CD14-positive monocyte (primary cell): ENCODE measurements at regions not wholly inside any gene's neighbourhood (a gene's known extent, or its start where the extent isn't known, plus 50 kb on each side); places are given as distances from the start of the nearest gene placed in this dataset.

ENCODE experiments used
- DNase-seq, 3 donors: peaks; one replicate each; pipeline ENCODE4 v3.0.0-alpha.2; 2011 to 2022
- H2AFZ ChIP-seq: 2 replicates; pipeline ENCODE4 v1.6.0; 2012; ENCODE audit warnings: mild to moderate bottlenecking, low read depth, low read length, inconsistent platforms; ENCODE audit not compliant: insufficient read depth, poor library complexity, severe bottlenecking
- H3K27ac ChIP-seq, 2 donors: 1 replicate in 1 of 2; 2 replicates in 1 of 2; pipeline ENCODE4 v1.5.1; 2012 to 2013; ENCODE audit warnings: low read length in 2 of 2, control low read depth in 1 of 2, inconsistent platforms in 1 of 2, low read depth in 1 of 2, mild to moderate bottlenecking in 1 of 2
- H3K27me3 ChIP-seq, 2 donors: one replicate each; pipeline versions ENCODE4 v1.6.0 to v1.6.1; 2011 to 2013; ENCODE audit warnings: low read length in 2 of 2; ENCODE audit not compliant: control insufficient read depth in 2 of 2, insufficient read depth in 2 of 2
- H3K36me3 ChIP-seq, 2 donors: replicated peaks in 1 of 2; 1 replicate in 1 of 2; 2 replicates in 1 of 2; pipeline versions ENCODE4 v1.5.1 to v1.6.1; 2012 to 2013; ENCODE audit warnings: low read length in 2 of 2, control low read depth in 1 of 2, inconsistent platforms in 1 of 2, mild to moderate bottlenecking in 1 of 2; ENCODE audit not compliant: insufficient read depth in 2 of 2, control insufficient read depth in 1 of 2
- H3K4me1 ChIP-seq, 2 donors: 1 replicate in 1 of 2; 2 replicates in 1 of 2; pipeline versions ENCODE4 v1.5.1 to v1.6.1; 2012 to 2013; ENCODE audit warnings: low read length in 2 of 2, control low read depth in 1 of 2, inconsistent platforms in 1 of 2, mild to moderate bottlenecking in 1 of 2, moderate library complexity in 1 of 2; ENCODE audit not compliant: insufficient read depth in 2 of 2, control insufficient read depth in 1 of 2
- H3K4me2 ChIP-seq: replicated peaks from 2 replicates; pipeline ENCODE3; 2012; ENCODE audit warnings: low read length, moderate library complexity, mild to moderate bottlenecking; ENCODE audit not compliant: poor library complexity, severe bottlenecking; ENCODE audit errors: extremely low read depth
- H3K4me3 ChIP-seq, 3 experiments: fragments of 200-600 bp in 1 of 3; sonication (generic) in 1 of 3; replicated peaks in 1 of 3; 1 replicate in 2 of 3; 2 replicates in 1 of 3; pipeline ENCODE4 v1.5.1; 2011 to 2013; ENCODE audit warnings: low read length in 3 of 3, mild to moderate bottlenecking in 3 of 3, control low read depth in 2 of 3, low read depth in 2 of 3, inconsistent platforms in 1 of 3, moderate library complexity in 1 of 3
- H3K79me2 ChIP-seq: 2 replicates; pipeline ENCODE4 v1.6.0; 2012; ENCODE audit warnings: mild to moderate bottlenecking, control low read depth, inconsistent platforms, low read length, moderate library complexity; ENCODE audit not compliant: insufficient read depth
- H3K9ac ChIP-seq: 2 replicates; pipeline ENCODE4 v1.6.0; 2017; ENCODE audit warnings: low read length, mild to moderate bottlenecking; ENCODE audit not compliant: insufficient read depth, poor library complexity, severe bottlenecking
- H3K9me3 ChIP-seq, 2 donors: replicated peaks in 1 of 2; 1 replicate in 1 of 2; 2 replicates in 1 of 2; pipeline versions ENCODE4 v1.5.1 to v1.6.1; 2012 to 2013; ENCODE audit warnings: low read length in 2 of 2, control low read depth in 1 of 2; ENCODE audit not compliant: control insufficient read depth in 1 of 2, insufficient read depth in 1 of 2
- H4K20me1 ChIP-seq: 2 replicates; pipeline ENCODE4 v1.6.0; 2012; ENCODE audit warnings: mild to moderate bottlenecking, low read length, control low read depth, moderate library complexity; ENCODE audit not compliant: insufficient read depth
- H3K27ac Mint-ChIP-seq, 7 donors: one replicate each; pipeline ENCODE4 v1.8.0; 2020; ENCODE audit warnings: mild to moderate bottlenecking in 7 of 7, mixed read lengths in 7 of 7, moderate library complexity in 6 of 7, inconsistent platforms in 2 of 7
- H3K27me3 Mint-ChIP-seq, 3 donors: one replicate each; pipeline ENCODE4 v1.8.0; 2021 to 2022; ENCODE audit warnings: low read depth in 3 of 3, mild to moderate bottlenecking in 3 of 3, mixed read lengths in 3 of 3, moderate library complexity in 3 of 3, inconsistent platforms in 1 of 3
- H3K36me3 Mint-ChIP-seq, 2 donors: one replicate each; pipeline ENCODE4 v1.8.0; 2020; ENCODE audit warnings: mixed read lengths in 2 of 2, inconsistent platforms in 1 of 2, mild to moderate bottlenecking in 1 of 2
- H3K4me1 Mint-ChIP-seq: one replicate; pipeline ENCODE4 v1.8.0; 2020; ENCODE audit warnings: mild to moderate bottlenecking, mixed read lengths
- H3K4me3 Mint-ChIP-seq, 2 donors: one replicate each; pipeline ENCODE4 v1.8.0; 2020; ENCODE audit warnings: mild to moderate bottlenecking in 2 of 2, mixed read lengths in 2 of 2, moderate library complexity in 1 of 2
- H3K9me3 Mint-ChIP-seq, 7 donors: one replicate each; pipeline ENCODE4 v1.8.0; 2020 to 2022; ENCODE audit warnings: mixed read lengths in 7 of 7, mild to moderate bottlenecking in 6 of 7, moderate library complexity in 6 of 7, inconsistent platforms in 2 of 7
- WGBS: methylation state at CpG from one replicate; pipeline ENCODE4 v1.1.5; 2013; ENCODE audit warnings: missing lambda C conversion rate; ENCODE audit not compliant: insufficient coverage; 5-methylcytosine and 5-hydroxymethylcytosine counted together
- intact Hi-C, 2 donors: fragments of 100-400 bp; cut with micrococcal nuclease; formaldehyde crosslinking; loops; one replicate each; pipeline versions ENCODE4 v1.15.0 to v1.15.1; 2023
- TF ChIP-seq, protein P1 (sequence below): fragments of 200-600 bp; IDR thresholded peaks from one replicate; pipeline ENCODE4 v1.8.0; 2022; ENCODE audit warnings: antibody characterized with exemption, mild to moderate bottlenecking

DNA sequence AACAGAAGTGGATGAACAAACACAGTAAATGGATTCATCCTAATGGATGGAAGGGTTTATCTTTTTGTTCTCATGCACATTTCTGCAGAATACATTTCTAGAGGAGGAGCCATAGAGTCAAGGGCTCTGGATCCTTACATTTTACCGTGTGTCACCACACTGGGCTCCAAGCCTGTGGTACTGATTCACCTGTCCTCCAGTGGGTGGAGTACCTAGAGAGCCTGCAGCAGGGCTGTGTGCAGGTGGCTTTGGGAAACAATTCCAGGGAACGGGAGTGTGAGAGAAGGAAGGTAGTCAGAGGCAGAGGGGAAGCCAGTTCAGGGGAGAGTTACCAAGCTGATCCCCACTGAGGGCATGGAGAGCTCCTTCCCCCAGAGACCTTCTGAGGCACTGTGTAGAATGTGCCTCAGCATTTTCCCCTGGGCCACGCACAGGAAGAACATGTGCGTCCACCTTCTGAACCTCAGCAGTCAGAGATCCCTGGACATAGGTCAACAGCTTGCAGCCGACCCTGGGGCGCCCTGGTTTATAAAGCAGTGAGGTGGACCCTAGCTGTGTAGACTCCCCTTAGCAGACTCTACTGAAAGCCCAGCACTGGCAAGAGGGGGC, 85.3 kb upstream of the SLC22A23 start:
- H3K27ac Mint-ChIP-seq: no peak overlapping the region
- no peak overlapping the region for H2AFZ ChIP-seq
- 89% methylated on average over 4 of the region's 6 CpGs for WGBS
- no peaks in the 10 kb centered on the region for H3K36me3 ChIP-seq
- H3K4me3 Mint-ChIP-seq: no peak overlapping the region
- H3K4me1 Mint-ChIP-seq: peaks cover 1% of the 10 kb centered on the region
- H3K27me3 ChIP-seq: no peaks in the 10 kb centered on the region
- no peaks in the 10 kb centered on the region for H3K4me1 ChIP-seq
- H3K9me3 ChIP-seq: no peaks in the 10 kb centered on the region
- peaks cover 0 to 5% (median 2%) of the 10 kb centered on the region in 3 donors for H3K27me3 Mint-ChIP-seq
- no peaks in the 10 kb centered on the region for H3K36me3 Mint-ChIP-seq
- H4K20me1 ChIP-seq: no peaks in the 10 kb centered on the region
- no peaks in the 10 kb centered on the region for H3K9me3 Mint-ChIP-seq
- no peak for DNase-seq
- intact Hi-C loops: no loop called here
- no peak overlapping the region for H3K27ac ChIP-seq
- H3K79me2 ChIP-seq: no peaks in the 10 kb centered on the region
- TF ChIP-seq, protein P1, sequence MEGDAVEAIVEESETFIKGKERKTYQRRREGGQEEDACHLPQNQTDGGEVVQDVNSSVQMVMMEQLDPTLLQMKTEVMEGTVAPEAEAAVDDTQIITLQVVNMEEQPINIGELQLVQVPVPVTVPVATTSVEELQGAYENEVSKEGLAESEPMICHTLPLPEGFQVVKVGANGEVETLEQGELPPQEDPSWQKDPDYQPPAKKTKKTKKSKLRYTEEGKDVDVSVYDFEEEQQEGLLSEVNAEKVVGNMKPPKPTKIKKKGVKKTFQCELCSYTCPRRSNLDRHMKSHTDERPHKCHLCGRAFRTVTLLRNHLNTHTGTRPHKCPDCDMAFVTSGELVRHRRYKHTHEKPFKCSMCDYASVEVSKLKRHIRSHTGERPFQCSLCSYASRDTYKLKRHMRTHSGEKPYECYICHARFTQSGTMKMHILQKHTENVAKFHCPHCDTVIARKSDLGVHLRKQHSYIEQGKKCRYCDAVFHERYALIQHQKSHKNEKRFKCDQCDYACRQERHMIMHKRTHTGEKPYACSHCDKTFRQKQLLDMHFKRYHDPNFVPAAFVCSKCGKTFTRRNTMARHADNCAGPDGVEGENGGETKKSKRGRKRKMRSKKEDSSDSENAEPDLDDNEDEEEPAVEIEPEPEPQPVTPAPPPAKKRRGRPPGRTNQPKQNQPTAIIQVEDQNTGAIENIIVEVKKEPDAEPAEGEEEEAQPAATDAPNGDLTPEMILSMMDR: no peak
- no peak overlapping the region for H3K4me2 ChIP-seq
- H3K9ac ChIP-seq: no peak overlapping the region
- H3K4me3 ChIP-seq: no peak overlapping the region

DNA sequence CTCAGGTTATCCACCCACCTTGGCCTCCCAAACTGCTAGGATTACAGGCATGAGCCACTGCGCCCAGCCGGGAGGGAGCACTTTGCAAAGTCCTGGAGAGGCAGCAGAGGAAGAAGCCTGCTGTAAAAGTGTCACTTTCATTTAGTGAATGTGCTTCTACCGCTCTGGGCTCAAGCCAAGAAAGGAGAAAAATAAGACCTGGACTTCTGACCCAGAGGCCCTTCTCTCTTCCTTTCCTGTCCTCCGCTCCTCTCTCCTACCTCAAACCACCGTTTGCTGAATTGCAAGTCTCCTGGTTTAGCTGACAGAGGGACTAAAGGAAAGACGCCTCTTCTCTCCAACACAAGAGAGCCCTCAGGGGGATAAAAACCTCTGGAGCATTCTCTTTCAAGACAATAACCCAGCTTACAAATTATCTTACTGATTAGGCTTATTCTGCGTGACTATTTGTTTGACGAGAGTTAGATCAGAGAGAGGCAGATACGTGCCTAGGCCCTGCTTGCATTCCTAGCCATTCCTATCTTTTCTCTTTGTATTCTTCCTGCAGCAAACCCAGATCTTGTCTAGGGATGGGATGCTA, 84.2 kb upstream of the SLC22A23 start:
- Mint-ChIP-seq H3K4me3 (no peak overlapping the region), H3K27ac (no peak overlapping the region), H3K9me3 (no peaks in the 10 kb centered on the region), H3K27me3 (peaks cover 0 to 10% (median 2%) of the 10 kb centered on the region in 3 donors), H3K4me1 (peaks cover 1% of the 10 kb centered on the region), H3K36me3 (no peaks in the 10 kb centered on the region)
- no peaks in the 10 kb centered on the region for H3K27me3 ChIP-seq
- no peaks in the 10 kb centered on the region for H4K20me1 ChIP-seq
- no peaks in the 10 kb centered on the region for H3K79me2 ChIP-seq
- intact Hi-C loops: no loop called here
- no peak for DNase-seq
- no peak overlapping the region for H3K9ac ChIP-seq
- H3K4me3 ChIP-seq: no peak overlapping the region
- H3K4me2 ChIP-seq: no peak overlapping the region
- H3K9me3 ChIP-seq: no peaks in the 10 kb centered on the region
- H3K36me3 ChIP-seq: no peaks in the 10 kb centered on the region
- 86% methylated on average over 1 of the region's 9 CpGs for WGBS
- H2AFZ ChIP-seq: no peak overlapping the region
- TF ChIP-seq, protein P1: no peak
- H3K27ac ChIP-seq: no peak overlapping the region
- H3K4me1 ChIP-seq: no peaks in the 10 kb centered on the region
